ENCODE measurements at regions not wholly inside any gene's neighbourhood (a gene's known extent, or its start where the extent isn't known, plus 50 kb on each side); places are given as distances from the start of the nearest gene placed in this dataset.
A peak's percentile ranks its signal among the peaks of the same experiment; 100 is the strongest.

DNA sequence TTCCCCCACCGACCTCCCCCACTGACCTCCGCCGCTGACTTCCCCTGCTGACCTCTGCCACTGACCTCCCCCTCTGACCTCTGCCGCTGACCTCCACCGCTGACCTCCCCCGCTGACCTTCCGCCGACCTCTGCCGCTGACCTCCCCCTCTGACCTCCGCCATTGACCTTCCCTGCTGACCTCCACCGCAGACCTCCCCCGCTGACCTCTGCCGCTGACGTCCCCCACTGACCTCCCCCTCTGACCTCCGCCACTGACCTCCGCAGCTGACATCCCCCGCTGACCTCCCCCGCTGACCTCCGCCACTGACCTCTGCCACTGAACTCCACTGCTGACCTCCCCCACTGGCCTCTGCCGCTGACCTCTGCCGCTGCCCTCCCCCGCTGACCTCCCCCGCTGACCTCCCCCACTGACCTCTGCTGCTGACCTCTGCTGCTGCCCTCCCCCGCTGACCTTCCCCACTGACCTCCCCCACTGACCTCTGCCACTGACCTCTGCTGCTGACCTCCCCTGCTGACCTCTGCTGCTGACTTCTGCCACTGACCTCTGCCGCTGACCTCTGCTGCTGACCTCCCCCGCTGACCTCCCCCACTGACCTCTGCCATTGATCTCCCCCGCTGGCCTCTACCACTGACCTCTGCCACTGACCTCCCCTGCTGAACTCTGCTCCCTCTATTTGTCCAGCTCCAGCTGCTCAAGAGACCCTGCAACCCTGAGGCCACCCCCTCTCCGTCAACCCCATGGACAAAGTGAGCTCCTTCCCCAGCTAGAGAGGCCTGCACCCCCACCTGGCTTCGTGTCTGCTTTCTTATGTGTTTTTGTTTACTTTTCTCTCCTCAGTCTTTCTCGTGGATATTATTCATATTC lies 91.4 kb upstream of the AFDN start:
- no peak for DNase-seq
- TF ChIP-seq CTCF (IDR thresholded peaks at IDR 0.05) = no peak

GRCh38 chr6:167735951-167736288 lies 90.8 kb upstream of the AFDN start:
- no peak for TF ChIP-seq CTCF (IDR thresholded peaks at IDR 0.05)
- H3K27me3 ChIP-seq = no peaks in the 10 kb centered on the region
- peaks cover 5 to 9% of the 10 kb centered on the region in 2 donors for H3K4me1 ChIP-seq
- intact Hi-C loops (cut with DNase I) = no loop called here
- no peak for ATAC-seq
- no peaks in the 10 kb centered on the region for H3K9me3 ChIP-seq
- no peak for DNase-seq
- H3K4me3 ChIP-seq = no peak overlapping the region
- H3K27ac ChIP-seq = no peak overlapping the region
- no peaks in the 10 kb centered on the region for H3K36me3 ChIP-seq

More for the DNA sequence above, 91.4 kb upstream of the AFDN start:
- Histone ChIP-seq H3K9me3 (no peaks in the 10 kb centered on the region), H3K36me3 (no peaks in the 10 kb centered on the region), H3K27me3 (no peaks in the 10 kb centered on the region), H3K4me1 (peaks cover 5 to 9% of the 10 kb centered on the region in 2 donors), H3K27ac (no peak overlapping the region), H3K4me3 (no peak overlapping the region)
- intact Hi-C loops (cut with DNase I) = no loop called here
- no peak for ATAC-seq

GRCh38 chr6:167736486-167737204 lies 90.1 kb upstream of the AFDN start:
- Histone ChIP-seq H3K27ac (no peak overlapping the region), H3K36me3 (no peaks in the 10 kb centered on the region), H3K4me3 (no peak overlapping the region), H3K27me3 (no peaks in the 10 kb centered on the region), H3K4me1 (peaks cover 5 to 9% of the 10 kb centered on the region in 2 donors), H3K9me3 (no peaks in the 10 kb centered on the region)
- no peak for DNase-seq
- intact Hi-C loops (cut with DNase I) = no loop called here
- ATAC-seq = peak; percentile 15
- no peak for TF ChIP-seq CTCF (IDR thresholded peaks at IDR 0.05)

DNA sequence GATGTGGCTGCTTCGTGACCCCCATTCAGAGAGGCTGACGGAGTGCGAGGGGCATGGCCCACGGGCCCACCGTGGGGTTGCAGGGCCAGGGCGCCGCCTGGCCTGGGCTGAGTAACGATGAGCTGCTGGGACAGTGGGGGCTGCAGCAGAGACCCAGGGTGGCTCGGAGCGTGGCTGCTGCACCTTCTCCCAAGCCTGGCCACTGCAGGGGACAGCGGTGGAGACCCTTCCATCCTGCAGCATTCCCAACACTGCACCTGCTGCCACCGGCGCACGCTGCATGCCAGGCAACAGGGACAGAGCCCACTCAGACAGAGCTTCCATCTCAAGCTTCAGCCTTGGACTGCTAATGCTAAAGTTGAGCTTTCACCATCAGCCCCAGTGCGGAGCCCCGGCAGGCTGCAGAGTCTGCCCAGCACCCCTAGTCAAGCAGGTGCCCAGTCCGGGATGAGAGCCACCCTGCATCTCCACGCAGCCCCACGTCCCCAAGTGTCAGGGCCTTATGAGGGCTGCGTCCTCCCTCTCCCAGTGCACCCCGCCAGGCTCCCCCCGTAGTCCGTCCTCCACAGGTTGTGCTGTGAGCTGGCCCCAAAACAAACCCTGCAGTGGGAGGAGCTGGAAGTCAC lies 89.4 kb upstream of the AFDN start:
- DNase-seq (no peak), ATAC-seq (no peak)
- intact Hi-C loops (cut with DNase I) = no loop called here
- Histone ChIP-seq H3K9me3 (no peaks in the 10 kb centered on the region), H3K27ac (no peak overlapping the region), H3K4me1 (peaks cover 5 to 9% of the 10 kb centered on the region in 2 donors), H3K4me3 (no peak overlapping the region), H3K36me3 (no peaks in the 10 kb centered on the region), H3K27me3 (no peaks in the 10 kb centered on the region)
- no peak for TF ChIP-seq CTCF (IDR thresholded peaks at IDR 0.05)

- H3K4me3 ChIP-seq = no peak overlapping the region
- H3K36me3 ChIP-seq = no peaks in the 10 kb centered on the region
- no peaks in the 10 kb centered on the region for H3K9me3 ChIP-seq
- DNase-seq (no peak), ATAC-seq (peak; percentile 15)
- intact Hi-C loops (cut with DNase I) = no loop called here
- H3K4me1 ChIP-seq = peaks cover 5 to 9% of the 10 kb centered on the region in 2 donors
- no peak for TF ChIP-seq CTCF (IDR thresholded peaks at IDR 0.05)
- no peak overlapping the region for H3K27ac ChIP-seq
- H3K27me3 ChIP-seq = no peaks in the 10 kb centered on the region
Measured at GRCh38 chr6:167738386-167738785, 88.3 kb upstream of the AFDN start.

Data from left lung (tissue), 4 donors.